IMR-90 (cell line): ENCODE measurements at regions not wholly inside any gene's neighbourhood (a gene's known extent, or its start where the extent isn't known, plus 50 kb on each side); places are given as distances from the start of the nearest gene placed in this dataset.

ENCODE experiments used
- ATAC-seq: fragments of 200-7000 bp; cut with Tn5 transposase; 2 replicates; pipeline ENCODE4 v1.9.1; 2020; ENCODE audit warnings: low read depth, mild to moderate bottlenecking, moderate library complexity
- BruUV-seq: library from RNA; stranded (reverse); fragments of 400-500 nt; replicated peaks from 2 replicates; lab custom pipeline; 2021; lab: Mats Ljungman, UMichigan
- CTCF ChIA-PET: fragments of 300-600 bp; formaldehyde crosslinking; extraction: SDS; loops from one replicate; lab custom pipeline; 2021; ENCODE audit warnings: antibody characterized with exemption; lab: Yijun Ruan, JAX
- POLR2A ChIA-PET: fragments of 300-600 bp; sonication (Branson Sonifier 250); formaldehyde crosslinking; loops from one replicate; lab custom pipeline; 2022; ENCODE audit warnings: antibody characterized with exemption; ENCODE audit not compliant: unreplicated experiment; lab: Charles Lee
- DNase-seq: peaks from one replicate; pipeline ENCODE4 v3.0.0; 2013
- H2AFZ ChIP-seq: replicated peaks from 2 replicates; pipeline ENCODE3; 2013; ENCODE audit warnings: low read length, mild to moderate bottlenecking; ENCODE audit not compliant: poor library complexity
- H2AK5ac ChIP-seq: 2 replicates; pipeline ENCODE4 v1.6.1; 2013; ENCODE audit warnings: low read depth, low read length, inconsistent platforms
- H2AK9ac ChIP-seq: replicated peaks from 2 replicates; pipeline ENCODE3; 2013; ENCODE audit warnings: mild to moderate bottlenecking, low read depth, low read length, moderate library complexity; ENCODE audit not compliant: poor library complexity
- H2BK120ac ChIP-seq: 2 replicates; pipeline ENCODE4 v1.6.1; 2013; ENCODE audit warnings: low read depth, low read length, inconsistent platforms
- H2BK15ac ChIP-seq: 3 replicates; pipeline ENCODE4 v1.6.1; 2013; ENCODE audit warnings: low read depth, low read length, inconsistent platforms
- H2BK20ac ChIP-seq: 2 replicates; pipeline ENCODE4 v1.6.1; 2013; ENCODE audit warnings: low read depth, mild to moderate bottlenecking, inconsistent platforms, low read length, moderate library complexity
- H2BK5ac ChIP-seq: 2 replicates; pipeline ENCODE4 v1.6.1; 2013; ENCODE audit warnings: mild to moderate bottlenecking, low read depth, low read length, inconsistent platforms; ENCODE audit not compliant: poor library complexity, severe bottlenecking
- H3K14ac ChIP-seq: replicated peaks from 2 replicates; pipeline ENCODE4 v1.6.1; 2013; ENCODE audit warnings: low read depth, low read length, inconsistent platforms
- H3K18ac ChIP-seq: 2 replicates; pipeline ENCODE4 v1.6.1; 2013; ENCODE audit warnings: low read depth, low read length, control low read depth
- H3K23ac ChIP-seq: 2 replicates; pipeline ENCODE4 v1.6.1; 2013; ENCODE audit warnings: low read depth, low read length, inconsistent platforms
- H3K27ac ChIP-seq: 2 replicates; pipeline ENCODE4 v1.5.1; 2013; ENCODE audit warnings: mild to moderate bottlenecking, control low read depth, low read length; ENCODE audit not compliant: insufficient read depth
- H3K27me3 ChIP-seq: 2 replicates; pipeline ENCODE4 v1.6.1; 2013; ENCODE audit warnings: low read length; ENCODE audit not compliant: control insufficient read depth, insufficient read depth
- H3K36me3 ChIP-seq: 2 replicates; pipeline ENCODE4 v1.6.1; 2013; ENCODE audit warnings: low read length, mixed read lengths; ENCODE audit not compliant: control insufficient read depth, insufficient read depth
- H3K4ac ChIP-seq: 2 replicates; pipeline ENCODE4 v1.6.1; 2013; ENCODE audit warnings: low read depth, low read length, inconsistent platforms
- H3K4me1 ChIP-seq: 2 replicates; pipeline ENCODE4 v1.6.1; 2013; ENCODE audit warnings: low read length, mixed read lengths; ENCODE audit not compliant: control insufficient read depth, insufficient read depth
- H3K4me2 ChIP-seq: 2 replicates; pipeline ENCODE4 v1.6.1; 2013; ENCODE audit warnings: low read depth, mild to moderate bottlenecking, control low read depth, low read length, moderate library complexity
- H3K4me3 ChIP-seq: 2 replicates; pipeline ENCODE4 v1.5.1; 2013; ENCODE audit warnings: low read depth, mild to moderate bottlenecking, control low read depth, low read length, moderate library complexity; ENCODE audit not compliant: insufficient read depth
- H3K56ac ChIP-seq: 2 replicates; pipeline ENCODE4 v1.6.1; 2013; ENCODE audit warnings: low read length, inconsistent platforms; ENCODE audit not compliant: insufficient read depth; ENCODE audit errors: extremely low read depth
- H3K79me1 ChIP-seq, 2 experiments: 2 replicates each; pipeline ENCODE4 v1.6.1; 2013; ENCODE audit warnings: low read length in 2 of 2, inconsistent platforms in 1 of 2, low read depth in 1 of 2
- H3K9ac ChIP-seq: 2 replicates; pipeline ENCODE4 v1.6.1; 2013; ENCODE audit warnings: low read depth, low read length, control low read depth
- H3K9me1 ChIP-seq: 2 replicates; pipeline ENCODE4 v1.6.1; 2013; ENCODE audit warnings: low read length, inconsistent platforms; ENCODE audit not compliant: insufficient read depth
- H3K9me3 ChIP-seq: 2 replicates; pipeline ENCODE4 v1.6.1; 2013; ENCODE audit warnings: low read length; ENCODE audit not compliant: control insufficient read depth, insufficient read depth
- H4K20me1 ChIP-seq: 2 replicates; pipeline ENCODE4 v1.6.1; 2013; ENCODE audit warnings: low read length, inconsistent platforms; ENCODE audit not compliant: insufficient read depth
- H4K5ac ChIP-seq: 2 replicates; pipeline ENCODE4 v1.6.1; 2013; ENCODE audit warnings: mild to moderate bottlenecking, low read depth, low read length, control low read depth
- H4K8ac ChIP-seq, 2 experiments: 2 replicates each; pipeline ENCODE4 v1.6.1; 2013; ENCODE audit warnings: low read depth in 2 of 2, low read length in 2 of 2, control low read depth in 1 of 2, inconsistent platforms in 1 of 2
- H4K91ac ChIP-seq: 2 replicates; pipeline ENCODE4 v1.6.1; 2013; ENCODE audit warnings: low read depth, low read length, inconsistent platforms; ENCODE audit not compliant: insufficient read depth
- BHLHE40 ChIP-seq: fragments of 150-350 bp; IDR thresholded peaks from 2 replicates; pipeline ENCODE4 v1.6.1; 2016; ENCODE audit warnings: mild to moderate bottlenecking, low read depth, low read length
- CEBPB ChIP-seq: IDR thresholded peaks from 2 replicates; pipeline ENCODE4 v1.6.1; 2012; ENCODE audit warnings: low read depth, low read length, improper control_type of control experiment
- CHD1 ChIP-seq: IDR thresholded peaks from 2 replicates; pipeline ENCODE4 v1.6.1; 2012; ENCODE audit warnings: low read depth, low read length, improper control_type of control experiment
- CTCF ChIP-seq: conservative IDR thresholded peaks from 2 replicates; pipeline ENCODE4 v1.5.1; 2012; ENCODE audit warnings: mild to moderate bottlenecking, low read depth, low read length, improper control_type of control experiment
- ELK1 ChIP-seq: fragments of 150-350 bp; IDR thresholded peaks from 2 replicates; pipeline ENCODE4 v1.6.1; 2016; ENCODE audit warnings: low read depth, mild to moderate bottlenecking, low read length, moderate library complexity, borderline replicate concordance
- FOS ChIP-seq: fragments of 150-350 bp; IDR thresholded peaks from 2 replicates; pipeline ENCODE4 v1.6.1; 2016; ENCODE audit warnings: low read depth, low read length
- MAFK ChIP-seq: IDR thresholded peaks from 2 replicates; pipeline ENCODE4 v1.6.1; 2012; ENCODE audit warnings: low read depth, low read length, improper control_type of control experiment
- MAZ ChIP-seq: IDR thresholded peaks from 2 replicates; pipeline ENCODE4 v1.6.1; 2012; ENCODE audit warnings: low read depth, mild to moderate bottlenecking, low read length, improper control_type of control experiment, moderate library complexity, borderline replicate concordance
- MXI1 ChIP-seq: IDR thresholded peaks from 2 replicates; pipeline ENCODE4 v1.6.1; 2012; ENCODE audit warnings: low read depth, mild to moderate bottlenecking, low read length, moderate library complexity, borderline replicate concordance
- NFE2L2 ChIP-seq: fragments of 150-350 bp; IDR thresholded peaks from 2 replicates; pipeline ENCODE4 v1.6.1; 2016; ENCODE audit warnings: low read depth, mild to moderate bottlenecking, low read length
- POLR2A ChIP-seq: IDR thresholded peaks from 2 replicates; pipeline ENCODE4 v1.6.1; 2012; ENCODE audit warnings: mild to moderate bottlenecking, low read depth, low read length
- RAD21 ChIP-seq: IDR thresholded peaks from 2 replicates; pipeline ENCODE4 v1.6.1; 2012; ENCODE audit warnings: low read length, improper control_type of control experiment
- RCOR1 ChIP-seq: IDR thresholded peaks from 2 replicates; pipeline ENCODE4 v1.6.1; 2012; ENCODE audit warnings: mild to moderate bottlenecking, low read length, improper control_type of control experiment; ENCODE audit not compliant: insufficient replicate concordance
- RFX5 ChIP-seq: IDR thresholded peaks from 2 replicates; pipeline ENCODE4 v1.8.0; 2012; ENCODE audit warnings: low read depth, mild to moderate bottlenecking, low read length, moderate library complexity
- SMC3 ChIP-seq: fragments of 150-350 bp; IDR thresholded peaks from 2 replicates; pipeline ENCODE4 v1.6.1; 2016; ENCODE audit warnings: low read depth, mild to moderate bottlenecking, antibody characterized with exemption, low read length, moderate library complexity
- USF2 ChIP-seq: fragments of 150-350 bp; IDR thresholded peaks from 2 replicates; pipeline ENCODE4 v1.6.1; 2017; ENCODE audit warnings: mild to moderate bottlenecking, antibody characterized with exemption, low read length, low read depth
- WGBS, 2 experiments: methylation state at CpG; one replicate each; pipeline versions ENCODE4 v1.1.5 to v1.1.7; 2013; ENCODE audit warnings: missing lambda C conversion rate in 2 of 2; ENCODE audit not compliant: insufficient read length in 1 of 2; ENCODE audit errors: extremely low coverage in 2 of 2; 5-methylcytosine and 5-hydroxymethylcytosine counted together
- dilution Hi-C: fragments of 300-500 bp; cut with HindIII; formaldehyde crosslinking; loops from one replicate; pipeline ENCODE4 v1.14.3; 2018; ENCODE audit warnings: low sequenced_read_pairs; ENCODE audit not compliant: unreplicated experiment
- in situ Hi-C: fragments of 300-500 bp; cut with MboI; formaldehyde crosslinking; loops from 3 replicates; pipeline ENCODE4 v1.14.3; 2019; ENCODE audit warnings: low sequenced_read_pairs, inconsistent platforms, mixed read lengths
- intact Hi-C: fragments of 100-400 bp; cut with micrococcal nuclease; formaldehyde crosslinking; loops from 2 replicates; pipeline ENCODE4 v1.10.0; 2022

- BruUV-seq = no TSS peak
- H3K4ac ChIP-seq = no peak overlapping the region
- H3K27ac ChIP-seq = no peak overlapping the region
- peaks cover 6% of the 10 kb centered on the region; the same call in 1 of the 2 replicates for H3K9me3 ChIP-seq
- no peak overlapping the region for H4K91ac ChIP-seq
- H3K4me1 ChIP-seq = no peaks in the 10 kb centered on the region
- POLR2A ChIA-PET = no interaction called here
- no peak for DNase-seq
- no peaks in the 10 kb centered on the region for H3K36me3 ChIP-seq
- H4K5ac ChIP-seq = no peak overlapping the region
- WGBS, 2 experiments = no CpG with 5 or more reads among the region's 5 CpGs
- H3K23ac ChIP-seq = no peak overlapping the region
- H3K9ac ChIP-seq = no peak overlapping the region
- H2AK5ac ChIP-seq = no peak overlapping the region
- H3K56ac ChIP-seq = no peak overlapping the region
- no peak overlapping the region for H2BK20ac ChIP-seq
- H3K4me2 ChIP-seq = no peak overlapping the region
- in situ Hi-C loops (no loop called here), intact Hi-C loops (no loop called here), dilution Hi-C loops (no loop called here)
- no peaks in the 10 kb centered on the region for H3K79me1 ChIP-seq
- H3K9me1 ChIP-seq = no peaks in the 10 kb centered on the region
- no peaks in the 10 kb centered on the region for H3K27me3 ChIP-seq
- no peak overlapping the region for H3K18ac ChIP-seq
- no peak overlapping the region for H2BK15ac ChIP-seq
- no peak overlapping the region for H2BK120ac ChIP-seq
- no peak overlapping the region for H2AK9ac ChIP-seq
- H3K14ac ChIP-seq = no peak overlapping the region
- no peak for ATAC-seq
- CTCF ChIA-PET = no interaction called here
- no peaks in the 10 kb centered on the region for H4K20me1 ChIP-seq
- no peak overlapping the region for H3K4me3 ChIP-seq
- no peak overlapping the region for H4K8ac ChIP-seq
- TF ChIP-seq ELK1 = no peak
- no peak for TF ChIP-seq MAZ
- TF ChIP-seq FOS = no peak
- TF ChIP-seq RCOR1 = no peak
- TF ChIP-seq MXI1 = no peak
- no peak for TF ChIP-seq RFX5
- TF ChIP-seq MAFK = no peak
- TF ChIP-seq CTCF = no peak
- no peak for TF ChIP-seq NFE2L2
- no peak for TF ChIP-seq RAD21
- TF ChIP-seq CEBPB = no peak
- no peak for TF ChIP-seq USF2
- TF ChIP-seq POLR2A = no peak
- no peak for TF ChIP-seq SMC3
- TF ChIP-seq BHLHE40 = no peak
- TF ChIP-seq CHD1 = no peak
- no peak overlapping the region for H2AFZ ChIP-seq
- H2BK5ac ChIP-seq = no peak overlapping the region
Measured at GRCh38 chr19:28619816-28620429, 593.0 kb downstream of the UQCRFS1 start.
